ENCODE measurements at regions not wholly inside any gene's neighbourhood (a gene's known extent, or its start where the extent isn't known, plus 50 kb on each side); places are given as distances from the start of the nearest gene placed in this dataset.

- TF ChIP-seq RAD21 (IDR thresholded peaks at IDR 0.05; ENCODE audit: low read length) (no peak), TCF12 (IDR thresholded peaks at IDR 0.05) (no peak)
Observed at GRCh38 chr14:98859301-98859700, 412.7 kb downstream of the BCL11B start.

Measured in SK-N-SH (cell line).